HCT116 (cell line): ENCODE measurements at regions not wholly inside any gene's neighbourhood (a gene's known extent, or its start where the extent isn't known, plus 50 kb on each side); places are given as distances from the start of the nearest gene placed in this dataset.

Experiments
- ATAC-seq: fragments of 200-7000 bp; cut with Tn5 transposase; 2 replicates; pipeline ENCODE4 v1.9.1; 2020; ENCODE audit warnings: mild to moderate bottlenecking, moderate library complexity
- BruUV-seq: library from RNA; stranded (reverse); fragments of 400-500 nt; replicated peaks from 2 replicates; lab custom pipeline; 2021; lab: Mats Ljungman, UMichigan
- CTCF ChIA-PET: fragments of 300-600 bp; sonication (Branson Sonifier 250); formaldehyde crosslinking; loops from one replicate; lab custom pipeline; 2021; ENCODE audit warnings: antibody characterized with exemption; lab: Charles Lee
- POLR2A ChIA-PET: fragments of 300-600, 350-600 bp; sonication (Branson Sonifier 250); formaldehyde crosslinking; loops from one replicate; lab custom pipeline; 2021; ENCODE audit warnings: antibody characterized with exemption; lab: Charles Lee
- RAD21 ChIA-PET, 2 experiments: fragments of 300-600 bp; sonication (Branson Sonifier 250); formaldehyde crosslinking; loops; one replicate each; lab custom pipeline; 2023; ENCODE audit warnings: low total read pairs in 2 of 2; ENCODE audit not compliant: uncharacterized antibody in 2 of 2, unreplicated experiment in 2 of 2, low non-redundant PET in 1 of 2; lab: Charles Lee
- DNase-seq: peaks from one replicate; pipeline ENCODE4 v3.0.0-alpha.2; 2010; ENCODE audit warnings: low read depth, low spot score
- H2AFZ ChIP-seq: fragments of 200-600 bp; shearing (Covaris generic), sonication (generic); 2 replicates; pipeline ENCODE4 v1.6.1; 2017; ENCODE audit warnings: low read depth, mixed run types, mixed read lengths, antibody characterized with exemption, low read length; ENCODE audit not compliant: poor library complexity, severe bottlenecking
- H3K27ac ChIP-seq: 2 replicates; pipeline ENCODE4 v1.5.1; 2012; ENCODE audit warnings: low read depth, low read length
- H3K27me3 ChIP-seq: fragments of 200-600 bp; sonication (generic); 2 replicates; pipeline ENCODE4 v1.6.1; 2016; ENCODE audit warnings: mixed run types, low read length, mixed read lengths; ENCODE audit not compliant: insufficient read depth
- H3K36me3 ChIP-seq, 2 experiments: fragments of 200-500 bp in 1 of 2; fragments of 200-600 bp in 1 of 2; sonication (Bioruptor generic) in 1 of 2; sonication (generic) in 1 of 2; 2 replicates each; pipeline versions ENCODE4 v1.5.1 to v1.6.1; 2014 to 2016; ENCODE audit warnings: low read length in 2 of 2, inconsistent platforms in 1 of 2, mixed read lengths in 1 of 2, mixed run types in 1 of 2; ENCODE audit not compliant: insufficient read depth in 2 of 2, control insufficient read depth in 1 of 2
- H3K4me1 ChIP-seq, 2 experiments: fragments of 200-600 bp in 1 of 2; sonication (generic) in 1 of 2; 2 replicates each; pipeline versions ENCODE4 v1.5.1 to v1.6.1; 2012 to 2017; ENCODE audit warnings: low read length in 2 of 2, inconsistent platforms in 1 of 2, mild to moderate bottlenecking in 1 of 2, mixed read lengths in 1 of 2, mixed run types in 1 of 2, moderate library complexity in 1 of 2; ENCODE audit not compliant: insufficient read depth in 2 of 2, control insufficient read depth in 1 of 2
- H3K4me2 ChIP-seq: fragments of 200-600 bp; sonication (generic); 2 replicates; pipeline ENCODE4 v1.6.1; 2017; ENCODE audit warnings: mixed run types, low read length, mixed read lengths
- H3K4me3 ChIP-seq, 2 experiments: fragments of 200-600 bp in 1 of 2; sonication (generic) in 1 of 2; replicated peaks in 1 of 2; 2 replicates each; pipeline ENCODE4 v1.5.1; 2011 to 2016; ENCODE audit warnings: low read length in 2 of 2, control low read depth in 1 of 2, low read depth in 1 of 2, mild to moderate bottlenecking in 1 of 2, mixed read lengths in 1 of 2, mixed run types in 1 of 2
- H3K79me2 ChIP-seq: fragments of 200-600 bp; sonication (generic); 2 replicates; pipeline ENCODE4 v1.6.1; 2017; ENCODE audit warnings: mild to moderate bottlenecking, mixed run types, low read length, moderate library complexity, mixed read lengths; ENCODE audit not compliant: insufficient read depth
- H3K9ac ChIP-seq: fragments of 200-600 bp; sonication (generic); 2 replicates; pipeline ENCODE4 v1.6.1; 2016; ENCODE audit warnings: low read length, mixed read lengths
- H3K9me2 ChIP-seq: fragments of 200-600 bp; sonication (generic), shearing (Covaris generic); 2 replicates; pipeline ENCODE4 v1.6.1; 2017; ENCODE audit warnings: mixed run types, mild to moderate bottlenecking, moderate library complexity; ENCODE audit not compliant: insufficient read depth
- H3K9me3 ChIP-seq, 2 experiments: fragments of 200-500 bp in 1 of 2; fragments of 200-600 bp in 1 of 2; sonication (Bioruptor generic) in 1 of 2; sonication (generic) in 1 of 2; 2 replicates each; pipeline ENCODE4 v1.6.1; 2014 to 2017; ENCODE audit warnings: low read length in 2 of 2, mixed read lengths in 2 of 2, inconsistent platforms in 1 of 2, low read depth in 1 of 2, mild to moderate bottlenecking in 1 of 2, mixed run types in 1 of 2, moderate library complexity in 1 of 2; ENCODE audit not compliant: control insufficient read depth in 1 of 2, insufficient read depth in 1 of 2
- H4K20me1 ChIP-seq: fragments of 200-600 bp; sonication (generic), shearing (Covaris generic); 2 replicates; pipeline ENCODE4 v1.6.1; 2017; ENCODE audit warnings: mixed run types, mild to moderate bottlenecking, moderate library complexity; ENCODE audit not compliant: insufficient read depth
- CTCF ChIP-seq, 3 experiments: fragments of 200-600 bp in 1 of 3; sonication (generic) in 1 of 3; IDR thresholded peaks in 2 of 3; conservative IDR thresholded peaks in 1 of 3; 2 replicates each; pipeline ENCODE4 v1.5.1; 2012 to 2017; ENCODE audit warnings: low read depth in 2 of 3, low read length in 2 of 3, antibody characterized with exemption in 1 of 3, borderline replicate concordance in 1 of 3, control low read depth in 1 of 3, mild to moderate bottlenecking in 1 of 3, mixed read lengths in 1 of 3, mixed run types in 1 of 3, moderate library complexity in 1 of 3; ENCODE audit not compliant: insufficient read depth in 1 of 3
- EGR1 ChIP-seq: IDR thresholded peaks from 2 replicates; pipeline ENCODE4 v1.6.1; 2012; ENCODE audit warnings: low read depth
- JUND ChIP-seq: IDR thresholded peaks from 2 replicates; pipeline ENCODE4 v1.6.1; 2012
- POLR2A ChIP-seq: IDR thresholded peaks from 2 replicates; pipeline ENCODE4 v1.7.0; 2011; ENCODE audit warnings: borderline replicate concordance; ENCODE audit not compliant: insufficient read depth, insufficient read length; ENCODE audit errors: extremely low read depth
- POLR2AphosphoS5 ChIP-seq: IDR thresholded peaks from 2 replicates; pipeline ENCODE4 v1.6.1; 2011; ENCODE audit warnings: mild to moderate bottlenecking, low read depth, low read length, moderate library complexity
- RAD21 ChIP-seq: IDR thresholded peaks from 2 replicates; pipeline ENCODE4 v1.6.1; 2012; ENCODE audit warnings: low read depth, mild to moderate bottlenecking
- SIN3A ChIP-seq: IDR thresholded peaks from 2 replicates; pipeline ENCODE4 v1.6.1; 2012; ENCODE audit warnings: low read depth
- SP1 ChIP-seq: IDR thresholded peaks from 2 replicates; pipeline ENCODE4 v1.6.1; 2012; ENCODE audit warnings: low read depth
- SRF ChIP-seq: IDR thresholded peaks from 2 replicates; pipeline ENCODE4 v1.6.1; 2012; ENCODE audit warnings: low read depth
- ZBTB33 ChIP-seq: IDR thresholded peaks from 2 replicates; pipeline ENCODE4 v1.6.1; 2011; ENCODE audit warnings: mild to moderate bottlenecking, low read length, moderate library complexity; ENCODE audit not compliant: insufficient replicate concordance; ENCODE audit errors: extremely low read depth
- ZFX ChIP-seq: fragments of 450-650 bp; IDR thresholded peaks from 2 replicates; pipeline ENCODE4 v1.6.1; 2017
- ZNF274 ChIP-seq: fragments of 200-500 bp; sonication (Bioruptor generic); IDR thresholded peaks from 2 replicates; pipeline ENCODE4 v1.6.1; 2014; ENCODE audit warnings: mild to moderate bottlenecking, low read depth, low read length, inconsistent platforms
- intact Hi-C: fragments of 100-400 bp; cut with micrococcal nuclease; formaldehyde crosslinking; loops from 2 replicates; pipeline ENCODE4 v1.10.0; 2022

GRCh38 chr9:7456793-7457530, 342.6 kb downstream of the DMAC1 start:
- ATAC-seq = no peak
- no peaks in the 10 kb centered on the region for H3K9me3 ChIP-seq
- H3K9me2 ChIP-seq = no peaks in the 10 kb centered on the region
- intact Hi-C loops = no loop called here
- POLR2A ChIA-PET = no interaction called here
- no TSS peak for BruUV-seq
- H4K20me1 ChIP-seq = no peaks in the 10 kb centered on the region
- H3K27ac ChIP-seq = no peak overlapping the region
- H3K79me2 ChIP-seq = no peaks in the 10 kb centered on the region
- no peak overlapping the region for H2AFZ ChIP-seq
- DNase-seq = no peak
- no peaks in the 10 kb centered on the region for H3K4me1 ChIP-seq
- H3K4me3 ChIP-seq = no peak overlapping the region
- CTCF ChIA-PET = interaction anchor here (1.0 kb wide), 1 partner anchor 55 kb away, joined by 3 read pairs; no protein-coding TSS in a partner anchor
- TF ChIP-seq ZBTB33 = no peak
- no peak for TF ChIP-seq EGR1
- no peak for TF ChIP-seq SRF
- TF ChIP-seq SIN3A = no peak
- TF ChIP-seq POLR2AphosphoS5 = no peak
- TF ChIP-seq JUND = no peak
- no peak for TF ChIP-seq CTCF (IDR thresholded peaks at IDR 0.05 in 2 of 3, conservative IDR thresholded peaks at IDR 0.05 in 1 of 3; ENCODE audit: borderline replicate concordance in 1 of 3, insufficient read depth in 1 of 3, low read depth in 2 of 3, low read length in 2 of 3)
- TF ChIP-seq POLR2A = no peak
- no peak for TF ChIP-seq SP1
- TF ChIP-seq ZNF274 = no peak
- no peak for TF ChIP-seq ZFX
- TF ChIP-seq RAD21 = no peak
- RAD21 ChIA-PET = no interaction called here
- no peaks in the 10 kb centered on the region for H3K27me3 ChIP-seq
- no peak overlapping the region for H3K4me2 ChIP-seq
- H3K36me3 ChIP-seq = no peaks in the 10 kb centered on the region
- H3K9ac ChIP-seq = no peak overlapping the region
